ENCODE measurements at regions not wholly inside any gene's neighbourhood (a gene's known extent, or its start where the extent isn't known, plus 50 kb on each side); places are given as distances from the start of the nearest gene placed in this dataset.
A peak's percentile ranks its signal among the peaks of the same experiment; 100 is the strongest.
"Not testable (repeated sequence)": the region's sequence is repeated elsewhere in the genome, so short reads cannot be mapped to it uniquely, and the experiment has no call there.

DNA sequence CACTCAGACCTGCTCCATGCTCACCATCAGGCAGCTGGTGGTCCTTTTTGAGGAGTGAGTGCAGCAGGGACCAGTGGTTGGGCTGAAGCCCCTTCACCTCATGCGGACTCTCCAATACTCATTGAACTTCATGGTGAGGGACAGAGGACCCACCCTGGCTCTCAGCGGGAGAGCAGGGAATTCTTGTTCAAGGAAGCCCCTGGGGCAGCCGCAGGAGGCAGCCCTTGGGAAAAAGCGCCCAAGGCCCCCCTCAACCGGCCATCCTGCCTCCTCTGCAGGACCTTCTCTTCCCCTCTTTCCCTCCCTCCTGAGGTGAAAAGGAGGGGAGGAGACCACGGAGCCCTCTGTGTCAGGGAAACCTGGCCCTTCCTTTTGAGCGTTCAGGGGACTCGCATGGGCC lies 4510.9 kb upstream of the OR11H1 start:
- peak; percentile 32 to 66 (median 46) for ATAC-seq
- intact Hi-C loops (cut with DNase I); H3K4me3 ChIP-seq; DNase-seq; H3K36me3 ChIP-seq; H3K4me1 ChIP-seq; H3K9me3 ChIP-seq; H3K27ac ChIP-seq; H3K27me3 ChIP-seq: not testable (repeated sequence)
- WGBS (ENCODE audit: insufficient coverage, low coverage, low lambda C conversion rate, missing lambda C conversion rate): 48% methylated on average over 4 of the region's 8 CpGs

DNA sequence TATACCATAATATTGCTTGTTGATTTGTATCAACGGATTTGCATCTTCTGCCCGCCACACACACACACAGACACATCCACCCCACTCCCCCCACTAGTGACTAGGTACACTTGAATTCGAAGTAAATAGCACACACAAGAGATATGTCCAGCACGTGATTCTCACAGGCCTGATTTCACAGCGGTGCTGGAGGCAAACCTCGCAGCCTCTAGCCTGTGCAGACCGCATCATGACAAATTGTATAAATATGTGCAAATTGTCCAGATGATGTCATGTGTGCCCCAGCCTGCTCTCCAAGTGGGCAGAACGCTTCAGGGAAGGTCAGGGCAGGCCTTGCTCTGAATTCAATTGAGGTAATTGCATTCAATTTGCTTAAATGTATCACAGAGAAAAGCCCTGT lies 4507.5 kb upstream of the OR11H1 start:
- ATAC-seq: peak; percentile 9 to 20 (median 15)
- H3K36me3 ChIP-seq; H3K27ac ChIP-seq; DNase-seq; H3K4me1 ChIP-seq; H3K27me3 ChIP-seq; H3K4me3 ChIP-seq; H3K9me3 ChIP-seq; intact Hi-C loops (cut with DNase I): not testable (repeated sequence)
- WGBS (ENCODE audit: insufficient coverage, low coverage, low lambda C conversion rate, missing lambda C conversion rate): 34% methylated on average over 7 of the region's 8 CpGs

DNA sequence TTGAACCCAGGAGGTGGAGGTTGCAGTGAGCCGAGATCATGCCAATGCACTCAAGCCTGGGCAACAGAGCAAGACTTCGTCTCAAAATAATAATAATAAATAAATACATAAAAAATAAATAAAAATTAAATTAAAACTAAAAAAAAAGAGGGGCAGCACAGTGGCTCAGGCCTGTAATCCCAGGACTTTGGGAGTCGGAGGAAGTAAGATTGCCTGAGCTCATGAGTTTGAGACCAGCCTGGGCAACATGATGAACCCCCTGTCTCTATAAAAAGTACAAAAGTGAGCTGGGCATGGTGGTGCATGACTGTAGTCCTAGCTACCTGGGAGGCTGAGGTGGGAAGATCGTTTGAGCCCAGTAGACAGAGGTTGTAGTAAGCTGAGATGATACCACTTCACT lies 4501.5 kb upstream of the OR11H1 start:
- H3K9me3 ChIP-seq; H3K4me1 ChIP-seq; DNase-seq; H3K27me3 ChIP-seq; H3K27ac ChIP-seq; H3K36me3 ChIP-seq; H3K4me3 ChIP-seq; intact Hi-C loops (cut with DNase I); ATAC-seq: not testable (repeated sequence)
- 31% methylated on average over 4 of the region's 4 CpGs for WGBS (ENCODE audit: insufficient coverage, low coverage, low lambda C conversion rate, missing lambda C conversion rate)

DNA sequence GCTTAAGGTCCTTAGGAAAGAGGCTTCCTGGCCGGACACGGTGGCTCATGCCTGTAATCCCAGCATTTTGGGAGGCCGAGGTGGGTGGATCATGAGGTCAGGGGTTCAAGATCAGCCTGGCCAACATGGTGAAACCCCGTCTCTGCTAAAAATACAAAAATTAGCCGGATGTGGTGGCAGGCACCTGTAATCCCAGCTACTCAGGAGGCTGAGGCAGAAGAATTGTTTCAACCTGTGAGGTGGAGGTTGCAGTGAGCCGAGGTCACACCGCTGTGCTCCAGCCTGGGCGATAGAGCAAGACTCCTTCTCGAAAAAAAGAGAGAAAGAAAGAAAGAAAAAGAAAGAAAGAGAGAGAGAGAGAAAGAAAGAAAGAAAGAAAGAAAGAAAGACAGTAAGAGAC lies 4500.9 kb upstream of the OR11H1 start:
- H3K9me3 ChIP-seq; H3K4me3 ChIP-seq; intact Hi-C loops (cut with DNase I); DNase-seq; ATAC-seq; H3K36me3 ChIP-seq; H3K27ac ChIP-seq; H3K27me3 ChIP-seq; H3K4me1 ChIP-seq: not testable (repeated sequence)
- WGBS (ENCODE audit: insufficient coverage, low coverage, low lambda C conversion rate, missing lambda C conversion rate): 48% methylated on average over 9 of the region's 9 CpGs

DNA sequence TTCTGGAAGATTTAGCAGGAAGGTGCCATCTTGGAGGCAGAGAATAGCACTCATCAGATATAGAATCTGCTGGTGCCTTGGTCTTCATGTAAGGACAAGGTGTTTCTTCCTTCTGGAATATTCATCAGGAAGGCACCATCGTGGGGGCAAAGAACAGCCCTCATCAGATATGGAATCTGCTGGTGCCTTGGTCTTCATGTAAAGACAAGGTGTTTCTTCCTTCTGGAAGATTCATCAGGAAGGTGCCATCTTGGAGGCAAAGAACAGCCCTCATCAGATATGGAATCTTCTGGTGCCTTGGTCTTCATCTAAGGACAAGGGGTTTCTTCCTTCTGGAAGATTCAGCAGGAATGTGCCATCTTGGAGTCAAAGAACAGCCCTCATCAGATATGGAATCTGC lies 4500.5 kb upstream of the OR11H1 start:
- H3K27ac ChIP-seq; DNase-seq; intact Hi-C loops (cut with DNase I); H3K4me3 ChIP-seq; H3K9me3 ChIP-seq; ATAC-seq; H3K4me1 ChIP-seq; H3K36me3 ChIP-seq; H3K27me3 ChIP-seq: not testable (repeated sequence)
- WGBS (ENCODE audit: insufficient coverage, low coverage, low lambda C conversion rate, missing lambda C conversion rate): 28% methylated on average over 1 of the region's 1 CpG

DNA sequence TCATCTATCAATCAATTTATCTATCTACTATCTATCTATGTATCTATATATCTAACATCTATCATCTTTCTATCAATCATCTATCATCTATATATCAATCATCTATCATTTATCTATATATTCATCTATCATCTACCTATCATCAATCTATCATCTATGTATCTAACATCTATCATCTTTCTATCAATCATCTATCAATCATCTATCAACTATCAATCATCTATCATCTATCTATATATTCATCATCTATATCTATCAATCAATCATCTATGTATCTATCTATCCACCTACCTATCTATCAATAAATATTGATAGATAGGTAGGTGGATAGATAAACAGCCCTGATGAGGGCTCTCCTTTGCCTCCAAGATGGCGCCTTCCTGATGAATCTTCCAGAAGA lies 4499.8 kb upstream of the OR11H1 start:
- intact Hi-C loops (cut with DNase I): not testable (repeated sequence)

DNA sequence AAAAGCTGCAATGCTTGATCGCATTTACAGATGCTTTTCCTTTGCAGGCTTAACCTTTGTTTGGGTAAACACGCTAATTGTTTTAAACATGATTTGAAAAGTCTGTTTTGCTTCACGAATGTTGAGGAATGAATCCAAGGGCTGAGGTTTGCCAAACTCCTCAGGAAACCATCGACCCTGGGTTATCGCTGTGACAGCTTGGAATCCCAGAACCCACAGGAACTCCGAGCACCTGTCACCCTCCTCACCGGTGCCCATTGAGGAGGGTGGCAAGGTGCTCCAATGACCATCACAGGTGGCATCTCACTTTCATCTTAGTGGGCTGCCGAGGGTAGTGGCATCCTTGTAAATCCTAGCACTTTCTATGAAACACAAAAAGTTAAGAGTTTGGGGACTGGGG lies 4498.5 kb upstream of the OR11H1 start:
- 56% methylated on average over 8 of the region's 8 CpGs for WGBS (ENCODE audit: insufficient coverage, low coverage, low lambda C conversion rate, missing lambda C conversion rate)
- H3K4me3 ChIP-seq; H3K4me1 ChIP-seq; DNase-seq; H3K36me3 ChIP-seq; H3K9me3 ChIP-seq; H3K27ac ChIP-seq; intact Hi-C loops (cut with DNase I); H3K27me3 ChIP-seq: not testable (repeated sequence)
- peak in 3 of 4 donors; percentile 10 to 16 (median 12) for ATAC-seq

More for the DNA sequence above, 4499.8 kb upstream of the OR11H1 start:
- not testable (repeated sequence) for H3K4me3 ChIP-seq, H3K27me3 ChIP-seq, H3K27ac ChIP-seq, DNase-seq, H3K9me3 ChIP-seq, H3K4me1 ChIP-seq, H3K36me3 ChIP-seq
- 23% methylated on average over 1 of the region's 1 CpG for WGBS (ENCODE audit: insufficient coverage, low coverage, low lambda C conversion rate, missing lambda C conversion rate)
- peak in 1 of 4 donors; percentile 1 for ATAC-seq

DNA sequence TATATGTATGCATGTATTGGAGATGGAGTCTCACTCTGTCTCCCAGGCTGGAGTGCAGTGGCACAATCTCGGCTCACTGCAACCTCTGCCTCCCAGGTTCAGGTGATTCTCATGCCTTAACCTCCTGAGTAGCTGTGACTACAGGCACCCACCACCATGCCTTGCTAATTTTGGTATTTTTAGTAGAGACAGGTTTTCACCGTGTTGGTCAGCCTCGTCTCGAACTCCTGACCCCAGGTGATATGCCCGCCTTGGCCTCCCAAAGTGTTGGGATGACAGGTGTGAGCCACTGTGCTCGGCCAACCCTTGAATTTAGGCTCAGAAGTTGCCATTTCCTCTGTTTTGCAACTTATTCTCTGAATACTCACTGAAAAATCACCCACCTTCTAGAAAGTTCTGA lies 4498.0 kb upstream of the OR11H1 start:
- intact Hi-C loops (cut with DNase I); H3K9me3 ChIP-seq; H3K4me1 ChIP-seq; H3K27me3 ChIP-seq; H3K4me3 ChIP-seq; H3K36me3 ChIP-seq; H3K27ac ChIP-seq; DNase-seq: not testable (repeated sequence)
- WGBS (ENCODE audit: insufficient coverage, low coverage, low lambda C conversion rate, missing lambda C conversion rate): 40% methylated on average over 6 of the region's 6 CpGs
- peak in 2 of 4 donors; percentile 1 to 4 for ATAC-seq

DNA sequence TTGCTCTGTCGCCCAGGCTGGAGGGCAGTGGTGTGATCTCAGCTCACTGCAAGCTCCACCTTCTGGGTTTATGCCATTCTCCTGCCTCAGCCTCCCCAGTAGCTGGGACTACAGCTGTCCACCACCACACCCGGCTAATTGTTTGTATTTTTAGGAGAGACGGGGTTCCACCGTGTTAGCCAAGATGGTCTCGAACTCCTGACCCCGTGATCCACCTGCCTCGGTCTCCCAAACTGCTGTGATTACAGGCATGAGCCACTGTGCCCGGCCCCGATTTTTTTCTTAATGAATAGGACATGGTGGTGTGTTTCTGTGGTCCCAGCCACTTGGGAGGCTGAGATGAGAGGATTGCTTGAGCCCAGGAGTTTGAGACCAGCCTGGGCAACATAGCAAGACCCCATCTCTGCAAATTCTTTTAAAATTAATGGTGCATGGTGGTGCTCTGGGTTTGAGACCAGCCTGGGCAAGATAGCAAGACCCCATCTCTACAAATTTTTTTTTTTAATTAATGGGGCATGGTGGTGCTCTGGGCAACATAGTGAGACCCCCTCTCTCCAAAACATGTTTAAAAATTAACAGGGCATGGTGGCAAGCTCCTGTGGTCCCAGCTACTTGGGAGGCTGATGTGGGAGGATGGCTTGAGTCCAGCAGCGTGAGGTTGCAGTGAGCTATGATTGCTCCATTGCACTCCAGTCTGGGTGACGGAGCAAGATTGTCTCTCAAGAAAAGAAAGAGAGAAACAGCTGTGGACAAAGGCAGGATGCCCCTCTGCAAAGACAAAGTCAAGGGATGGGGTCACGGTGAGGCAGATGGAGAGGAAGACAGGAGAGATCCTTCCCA lies 4497.2 kb upstream of the OR11H1 start:
- H3K9me3 ChIP-seq; H3K4me3 ChIP-seq; H3K36me3 ChIP-seq; H3K4me1 ChIP-seq; H3K27ac ChIP-seq; intact Hi-C loops (cut with DNase I); H3K27me3 ChIP-seq: not testable (repeated sequence)
- WGBS (ENCODE audit: insufficient coverage, low coverage, low lambda C conversion rate, missing lambda C conversion rate): 59% methylated on average over 12 of the region's 12 CpGs
- ATAC-seq (peak in 1 of 4 donors; percentile 3), DNase-seq (peak in 1 of 3 donors; percentile 49)

DNA sequence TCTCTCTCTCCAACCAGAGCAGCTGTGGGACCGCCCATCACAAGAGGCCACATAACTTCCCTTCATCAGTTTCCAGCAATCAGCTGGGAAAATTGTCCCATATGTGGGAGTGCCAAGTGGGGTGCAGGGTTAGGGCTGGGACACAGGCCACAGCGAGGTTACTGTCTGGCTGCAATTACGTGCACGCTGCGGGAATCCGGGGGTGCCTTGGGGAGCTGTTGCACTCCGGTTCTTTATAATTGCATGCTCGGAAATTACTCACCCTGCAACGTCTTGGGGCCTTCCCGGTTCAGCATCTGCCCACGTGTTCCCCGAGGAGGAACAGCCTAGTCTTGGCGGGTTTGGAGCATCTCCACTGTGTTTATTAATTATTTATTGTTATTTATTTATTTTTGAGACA lies 4495.9 kb upstream of the OR11H1 start:
- ATAC-seq (peak in 1 of 4 donors; percentile 10), DNase-seq (peak in 1 of 3 donors; percentile 52)
- H3K27ac ChIP-seq; H3K27me3 ChIP-seq; intact Hi-C loops (cut with DNase I); H3K36me3 ChIP-seq; H3K9me3 ChIP-seq; H3K4me3 ChIP-seq; H3K4me1 ChIP-seq: not testable (repeated sequence)
- WGBS (ENCODE audit: insufficient coverage, low coverage, low lambda C conversion rate, missing lambda C conversion rate): 54% methylated on average over 13 of the region's 13 CpGs

DNA sequence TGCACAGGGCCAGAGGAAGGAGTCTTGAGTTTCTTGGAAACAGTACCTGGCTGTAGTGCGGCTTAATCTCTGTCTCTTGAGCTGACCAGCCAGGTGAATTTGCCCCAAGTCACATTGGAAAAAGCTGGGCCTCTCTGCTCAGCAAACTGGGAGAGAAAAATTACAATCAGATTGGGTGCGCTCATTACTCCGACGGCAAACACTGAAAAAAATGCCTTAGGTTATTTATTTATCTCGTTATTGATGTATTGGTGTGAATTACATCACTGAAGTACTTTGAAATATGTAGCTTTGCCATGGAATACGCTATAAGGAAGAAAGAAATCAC lies 4493.4 kb upstream of the OR11H1 start:
- 39% methylated on average over 6 of the region's 6 CpGs for WGBS (ENCODE audit: insufficient coverage, low coverage, low lambda C conversion rate, missing lambda C conversion rate)
- H3K36me3 ChIP-seq; DNase-seq; H3K27ac ChIP-seq; H3K27me3 ChIP-seq; H3K4me1 ChIP-seq; H3K9me3 ChIP-seq; intact Hi-C loops (cut with DNase I); H3K4me3 ChIP-seq: not testable (repeated sequence)
- peak in 1 of 4 donors; percentile 1 for ATAC-seq
